Activated B cell treated with CpG ODN at 0.5 μM for 24 hours (primary cell): ENCODE measurements at regions not wholly inside any gene's neighbourhood (a gene's known extent, or its start where the extent isn't known, plus 50 kb on each side); places are given as distances from the start of the nearest gene placed in this dataset.

Experiments used
- ATAC-seq: fragments of 200-7000 bp; cut with Tn5 transposase; one replicate; pipeline ENCODE4 v1.10.0; 2021; ENCODE audit warnings: low read depth, mild to moderate bottlenecking, moderate library complexity
- CTCF ChIA-PET: fragments of 350-600 bp; sonication (Branson Sonifier 250); formaldehyde crosslinking; loops from one replicate; lab custom pipeline; 2021; ENCODE audit warnings: antibody characterized with exemption; lab: Charles Lee
- POLR2A ChIA-PET: fragments of 350-600 bp; sonication (Branson Sonifier 250); formaldehyde crosslinking; loops from one replicate; lab custom pipeline; 2021; ENCODE audit warnings: antibody characterized with exemption; lab: Charles Lee
- DNase-seq: peaks from one replicate; pipeline ENCODE4 v3.0.0; 2022
- H3K27ac Mint-ChIP-seq: one replicate; pipeline ENCODE4 v1.8.0; 2020; ENCODE audit warnings: mixed read lengths
- H3K27me3 Mint-ChIP-seq: one replicate; pipeline ENCODE4 v1.8.0; 2021; ENCODE audit warnings: mixed read lengths
- H3K36me3 Mint-ChIP-seq: one replicate; pipeline ENCODE4 v1.8.0; 2021; ENCODE audit warnings: low read depth, mixed read lengths
- H3K4me1 Mint-ChIP-seq: one replicate; pipeline ENCODE4 v1.8.0; 2021; ENCODE audit warnings: mixed read lengths
- H3K4me3 Mint-ChIP-seq: one replicate; pipeline ENCODE4 v1.8.0; 2020; ENCODE audit warnings: mild to moderate bottlenecking, mixed read lengths
- H3K9me3 Mint-ChIP-seq: one replicate; pipeline ENCODE4 v1.8.0; 2020; ENCODE audit warnings: mixed read lengths
- CTCF ChIP-seq: fragments of 200-600 bp; IDR thresholded peaks from one replicate; pipeline ENCODE4 v1.8.0; 2022; ENCODE audit warnings: antibody characterized with exemption, mild to moderate bottlenecking
- intact Hi-C: fragments of 100-400 bp; cut with micrococcal nuclease; formaldehyde crosslinking; loops from one replicate; pipeline ENCODE4 v1.15.1; 2024

GRCh38 chr11:32005786-32006416 lies 85.0 kb upstream of the RCN1 start:
- POLR2A ChIA-PET, result no interaction called here
- intact Hi-C loops, result loop anchor here (2.0 to 5.0 kb wide), 2 partner anchors 513 to 609 kb away; no protein-coding TSS in a partner anchor
- H3K36me3 Mint-ChIP-seq, result no peaks in the 10 kb centered on the region
- no peaks in the 10 kb centered on the region for H3K9me3 Mint-ChIP-seq
- H3K27me3 Mint-ChIP-seq, result peaks cover 20% of the 10 kb centered on the region
- H3K4me1 Mint-ChIP-seq, result no peaks in the 10 kb centered on the region
- H3K4me3 Mint-ChIP-seq, result no peak overlapping the region
- CTCF ChIA-PET, result no interaction called here
- no peak for ATAC-seq
- DNase-seq, result no peak
- TF ChIP-seq CTCF, result no peak
- H3K27ac Mint-ChIP-seq, result no peak overlapping the region

GRCh38 chr11:32003335-32003734 lies 87.5 kb upstream of the RCN1 start:
- Mint-ChIP-seq H3K4me1 (no peaks in the 10 kb centered on the region), H3K4me3 (no peak overlapping the region), H3K36me3 (no peaks in the 10 kb centered on the region), H3K27ac (no peak overlapping the region), H3K9me3 (no peaks in the 10 kb centered on the region), H3K27me3 (peaks cover 11% of the 10 kb centered on the region)
- ChIA-PET POLR2A (no interaction called here), CTCF (no interaction called here)
- ATAC-seq (no peak), DNase-seq (no peak)
- no peak for TF ChIP-seq CTCF
- intact Hi-C loops, result no loop called here

GRCh38 chr11:32002311-32002710 lies 88.6 kb upstream of the RCN1 start:
- intact Hi-C loops, result no loop called here
- Mint-ChIP-seq H3K27ac (no peak overlapping the region), H3K9me3 (no peaks in the 10 kb centered on the region), H3K4me3 (no peak overlapping the region), H3K4me1 (no peaks in the 10 kb centered on the region), H3K27me3 (peaks cover 18% of the 10 kb centered on the region), H3K36me3 (no peaks in the 10 kb centered on the region)
- DNase-seq, result no peak
- ChIA-PET CTCF (no interaction called here), POLR2A (no interaction called here)
- no peak for TF ChIP-seq CTCF
- ATAC-seq, result no peak

- no peak for DNase-seq
- Mint-ChIP-seq H3K36me3 (no peaks in the 10 kb centered on the region), H3K27ac (no peak overlapping the region), H3K4me3 (no peak overlapping the region), H3K9me3 (no peaks in the 10 kb centered on the region), H3K27me3 (peaks cover 16% of the 10 kb centered on the region), H3K4me1 (no peaks in the 10 kb centered on the region)
- CTCF ChIA-PET, result no interaction called here
- POLR2A ChIA-PET, result no interaction called here
- no peak for ATAC-seq
- TF ChIP-seq CTCF, result no peak
- intact Hi-C loops, result no loop called here
These were observed 92.9 kb upstream of the RCN1 start for GRCh38 chr11:31997955-31998354.

- Mint-ChIP-seq H3K4me3 (no peak overlapping the region), H3K27ac (no peak overlapping the region), H3K4me1 (no peaks in the 10 kb centered on the region), H3K27me3 (peaks cover 12% of the 10 kb centered on the region), H3K9me3 (no peaks in the 10 kb centered on the region), H3K36me3 (no peaks in the 10 kb centered on the region)
- CTCF ChIA-PET, result no interaction called here
- DNase-seq (no peak), ATAC-seq (no peak)
- POLR2A ChIA-PET, result no interaction called here
- no peak for TF ChIP-seq CTCF
- intact Hi-C loops, result no loop called here
These were observed 94.6 kb upstream of the RCN1 start for GRCh38 chr11:31996159-31996881.
